ENCODE measurements at regions not wholly inside any gene's neighbourhood (a gene's known extent, or its start where the extent isn't known, plus 50 kb on each side); places are given as distances from the start of the nearest gene placed in this dataset.

GRCh38 chr13:70380809-70381208 is 272.6 kb upstream of the KLHL1 start:
- FAIRE-seq (no peak), DNase-seq (ENCODE audit: low read depth) (no peak)
- Histone ChIP-seq H3K4me3 (ENCODE audit: low read depth, low read length) (no peak overlapping the region), H3K27me3 (ENCODE audit: control insufficient read depth, insufficient read depth, low read length) (no peaks in the 10 kb centered on the region), H3K36me3 (ENCODE audit: control insufficient read depth, insufficient read depth, low read length) (no peaks in the 10 kb centered on the region)
- TF ChIP-seq, protein P1, sequence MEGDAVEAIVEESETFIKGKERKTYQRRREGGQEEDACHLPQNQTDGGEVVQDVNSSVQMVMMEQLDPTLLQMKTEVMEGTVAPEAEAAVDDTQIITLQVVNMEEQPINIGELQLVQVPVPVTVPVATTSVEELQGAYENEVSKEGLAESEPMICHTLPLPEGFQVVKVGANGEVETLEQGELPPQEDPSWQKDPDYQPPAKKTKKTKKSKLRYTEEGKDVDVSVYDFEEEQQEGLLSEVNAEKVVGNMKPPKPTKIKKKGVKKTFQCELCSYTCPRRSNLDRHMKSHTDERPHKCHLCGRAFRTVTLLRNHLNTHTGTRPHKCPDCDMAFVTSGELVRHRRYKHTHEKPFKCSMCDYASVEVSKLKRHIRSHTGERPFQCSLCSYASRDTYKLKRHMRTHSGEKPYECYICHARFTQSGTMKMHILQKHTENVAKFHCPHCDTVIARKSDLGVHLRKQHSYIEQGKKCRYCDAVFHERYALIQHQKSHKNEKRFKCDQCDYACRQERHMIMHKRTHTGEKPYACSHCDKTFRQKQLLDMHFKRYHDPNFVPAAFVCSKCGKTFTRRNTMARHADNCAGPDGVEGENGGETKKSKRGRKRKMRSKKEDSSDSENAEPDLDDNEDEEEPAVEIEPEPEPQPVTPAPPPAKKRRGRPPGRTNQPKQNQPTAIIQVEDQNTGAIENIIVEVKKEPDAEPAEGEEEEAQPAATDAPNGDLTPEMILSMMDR (IDR thresholded peaks at IDR 0.05; ENCODE audit: insufficient read depth, low read length, severe bottlenecking), result no peak

- peak; percentile 11 for DNase-seq (ENCODE audit: low read depth)
- TF ChIP-seq, protein P1 (IDR thresholded peaks at IDR 0.05; ENCODE audit: insufficient read depth, low read length, severe bottlenecking), result no peak
- no peak for FAIRE-seq
- H3K4me3 ChIP-seq (ENCODE audit: low read depth, low read length), result no peak overlapping the region
- H3K27me3 ChIP-seq (ENCODE audit: control insufficient read depth, insufficient read depth, low read length), result no peaks in the 10 kb centered on the region
- no peaks in the 10 kb centered on the region for H3K36me3 ChIP-seq (ENCODE audit: control insufficient read depth, insufficient read depth, low read length)
Observed at GRCh38 chr13:70375718-70376117, 267.5 kb upstream of the KLHL1 start.

- FAIRE-seq (no peak), DNase-seq (ENCODE audit: low read depth) (no peak)
- TF ChIP-seq, protein P1 (IDR thresholded peaks at IDR 0.05; ENCODE audit: insufficient read depth, low read length, severe bottlenecking), result no peak
- H3K4me3 ChIP-seq (ENCODE audit: low read depth, low read length), result no peak overlapping the region
- H3K27me3 ChIP-seq (ENCODE audit: control insufficient read depth, insufficient read depth, low read length), result no peaks in the 10 kb centered on the region
- no peaks in the 10 kb centered on the region for H3K36me3 ChIP-seq (ENCODE audit: control insufficient read depth, insufficient read depth, low read length)
Observed at GRCh38 chr13:70370924-70371323, 262.7 kb upstream of the KLHL1 start.

DNA sequence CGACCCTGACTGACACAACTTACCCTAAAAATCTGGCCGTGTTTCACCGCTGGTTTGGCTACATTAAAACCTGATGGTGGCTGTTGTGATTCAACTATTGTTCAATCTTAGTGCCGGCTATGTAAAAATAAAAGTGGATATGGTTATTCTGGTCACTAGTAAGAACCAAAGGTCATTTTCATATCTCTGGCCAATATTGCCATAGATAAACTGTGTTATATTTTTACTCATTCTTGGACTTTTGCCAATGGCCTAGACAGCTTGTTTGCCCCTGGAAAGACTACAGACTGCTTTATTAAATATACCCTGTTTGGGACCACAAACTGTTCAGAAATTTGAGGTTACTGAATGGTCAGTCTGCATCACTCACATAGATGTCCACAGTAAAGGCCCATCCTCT is 258.5 kb upstream of the KLHL1 start:
- FAIRE-seq (no peak), DNase-seq (ENCODE audit: low read depth) (no peak)
- H3K27me3 ChIP-seq (ENCODE audit: control insufficient read depth, insufficient read depth, low read length), result no peaks in the 10 kb centered on the region
- H3K4me3 ChIP-seq (ENCODE audit: low read depth, low read length), result no peak overlapping the region
- TF ChIP-seq, protein P1 (IDR thresholded peaks at IDR 0.05; ENCODE audit: insufficient read depth, low read length, severe bottlenecking), result no peak
- H3K36me3 ChIP-seq (ENCODE audit: control insufficient read depth, insufficient read depth, low read length), result no peaks in the 10 kb centered on the region

- TF ChIP-seq, protein P1 (IDR thresholded peaks at IDR 0.05; ENCODE audit: insufficient read depth, low read length, severe bottlenecking), result no peak
- Histone ChIP-seq H3K36me3 (ENCODE audit: control insufficient read depth, insufficient read depth, low read length) (no peaks in the 10 kb centered on the region), H3K4me3 (ENCODE audit: low read depth, low read length) (no peak overlapping the region), H3K27me3 (ENCODE audit: control insufficient read depth, insufficient read depth, low read length) (no peaks in the 10 kb centered on the region)
- no peak for DNase-seq (ENCODE audit: low read depth)
- FAIRE-seq, result no peak
Observed at GRCh38 chr13:70363991-70364390, 255.7 kb upstream of the KLHL1 start.

DNA sequence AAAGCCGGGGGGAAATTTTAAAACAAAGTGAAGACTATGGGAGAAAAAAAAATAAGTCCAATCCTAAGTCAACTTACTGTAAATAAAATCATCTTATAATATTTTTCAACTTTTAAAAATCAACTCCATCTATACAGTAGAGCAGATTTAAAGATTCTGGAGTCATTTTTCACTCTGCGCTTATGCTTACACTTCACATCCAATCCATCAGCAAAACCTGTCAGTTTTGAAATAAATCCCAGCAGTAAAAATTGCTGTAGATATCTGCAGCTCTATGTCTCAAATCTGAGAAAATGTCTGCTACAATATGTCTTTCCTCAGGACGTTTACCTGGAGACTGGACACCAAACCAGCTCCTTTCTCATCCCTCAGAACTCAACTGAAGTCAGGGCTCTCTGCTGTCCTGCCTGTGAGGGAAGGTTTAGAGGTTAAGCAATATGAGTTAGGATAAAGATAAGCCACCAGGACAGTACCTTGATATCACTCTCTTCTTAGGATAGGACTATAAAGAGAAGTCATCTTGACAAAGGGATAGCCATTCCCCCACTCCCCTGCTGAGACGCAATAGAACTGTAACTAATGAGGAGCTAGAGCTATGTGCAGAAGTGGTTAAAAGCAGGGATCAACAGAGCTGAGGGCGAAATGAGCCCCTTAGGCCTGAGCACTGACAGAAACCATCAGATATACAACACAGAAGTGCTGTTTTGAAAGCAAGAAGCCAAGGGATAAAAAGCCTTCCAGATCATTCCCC is 254.7 kb upstream of the KLHL1 start:
- H3K36me3 ChIP-seq (ENCODE audit: control insufficient read depth, insufficient read depth, low read length), result no peaks in the 10 kb centered on the region
- H3K4me3 ChIP-seq (ENCODE audit: low read depth, low read length), result no peak overlapping the region
- TF ChIP-seq, protein P1 (IDR thresholded peaks at IDR 0.05; ENCODE audit: insufficient read depth, low read length, severe bottlenecking), result no peak
- FAIRE-seq (no peak), DNase-seq (ENCODE audit: low read depth) (no peak)
- H3K27me3 ChIP-seq (ENCODE audit: control insufficient read depth, insufficient read depth, low read length), result no peaks in the 10 kb centered on the region

Data from bronchial epithelial cell (primary cell).